ENCODE measurements at regions not wholly inside any gene's neighbourhood (a gene's known extent, or its start where the extent isn't known, plus 50 kb on each side); places are given as distances from the start of the nearest gene placed in this dataset.
"Not testable (repeated sequence)": the region's sequence is repeated elsewhere in the genome, so short reads cannot be mapped to it uniquely, and the experiment has no call there.

GRCh38 chr6:21756487-21756886 is 162.9 kb downstream of the SOX4 start:
- TF ChIP-seq OSR1 (CRISPR knock-in tag; IDR thresholded peaks at IDR 0.05) (no peak), ZFP3 (CRISPR knock-in tag; IDR thresholded peaks at IDR 0.05) (no peak), ZNF70 (CRISPR knock-in tag; IDR thresholded peaks at IDR 0.05) (no peak), RARB (CRISPR knock-in tag; IDR thresholded peaks at IDR 0.05) (no peak), ZFP30 (CRISPR knock-in tag; IDR thresholded peaks at IDR 0.05) (no peak), POU6F1 (CRISPR knock-in tag; IDR thresholded peaks at IDR 0.05; ENCODE audit: borderline replicate concordance, low read depth) (no peak), ZNF565 (CRISPR knock-in tag; conservative IDR thresholded peaks at IDR 0.05; ENCODE audit: low read depth) (no peak), CREB5 (CRISPR knock-in tag; IDR thresholded peaks at IDR 0.05; ENCODE audit: low read depth) (no peak), TOX (CRISPR knock-in tag; IDR thresholded peaks at IDR 0.05; ENCODE audit: borderline replicate concordance) (no peak), ESRRG (CRISPR knock-in tag; IDR thresholded peaks at IDR 0.05) (no peak), ISL1 (CRISPR knock-in tag; IDR thresholded peaks at IDR 0.05) (no peak), GLIS3 (CRISPR knock-in tag; IDR thresholded peaks at IDR 0.05) (no peak), BACH2 (CRISPR knock-in tag; IDR thresholded peaks at IDR 0.05; ENCODE audit: borderline replicate concordance) (no peak), TCF4 (CRISPR knock-in tag; IDR thresholded peaks at IDR 0.05; ENCODE audit: borderline replicate concordance) (no peak), ARNTL (CRISPR knock-in tag; IDR thresholded peaks at IDR 0.05; ENCODE audit: borderline replicate concordance, low read depth) (no peak), SNAI2 (CRISPR knock-in tag; IDR thresholded peaks at IDR 0.05) (no peak), CSRNP3 (CRISPR knock-in tag; IDR thresholded peaks at IDR 0.05) (no peak), CSDC2 (CRISPR knock-in tag; IDR thresholded peaks at IDR 0.05) (no peak), PATZ1 (CRISPR knock-in tag; IDR thresholded peaks at IDR 0.05; ENCODE audit: borderline replicate concordance) (no peak), ZC3H10 (CRISPR knock-in tag; IDR thresholded peaks at IDR 0.05) (no peak)
- ATAC-seq, result no peak

GRCh38 chr6:21757392-21757791 is 163.8 kb downstream of the SOX4 start:
- not testable (repeated sequence) for ATAC-seq

- TF ChIP-seq CSRNP3 (CRISPR knock-in tag; IDR thresholded peaks at IDR 0.05), result no peak
- TF ChIP-seq ZNF70 (CRISPR knock-in tag; IDR thresholded peaks at IDR 0.05), result no peak
- no peak for TF ChIP-seq ESRRG (CRISPR knock-in tag; IDR thresholded peaks at IDR 0.05)
- TF ChIP-seq ZC3H10 (CRISPR knock-in tag; IDR thresholded peaks at IDR 0.05), result no peak
- TF ChIP-seq ZNF565 (CRISPR knock-in tag; conservative IDR thresholded peaks at IDR 0.05; ENCODE audit: low read depth), result no peak
- no peak for TF ChIP-seq POU6F1 (CRISPR knock-in tag; IDR thresholded peaks at IDR 0.05; ENCODE audit: borderline replicate concordance, low read depth)
- no peak for TF ChIP-seq ARNTL (CRISPR knock-in tag; IDR thresholded peaks at IDR 0.05; ENCODE audit: borderline replicate concordance, low read depth)
- TF ChIP-seq TOX (CRISPR knock-in tag; IDR thresholded peaks at IDR 0.05; ENCODE audit: borderline replicate concordance), result no peak
- no peak for TF ChIP-seq ZFP3 (CRISPR knock-in tag; IDR thresholded peaks at IDR 0.05)
- TF ChIP-seq ZNF8 (CRISPR knock-in tag; IDR thresholded peaks at IDR 0.05), result no peak
- no peak for TF ChIP-seq ZFP30 (CRISPR knock-in tag; IDR thresholded peaks at IDR 0.05)
- TF ChIP-seq BACH2 (CRISPR knock-in tag; IDR thresholded peaks at IDR 0.05; ENCODE audit: borderline replicate concordance), result no peak
- TF ChIP-seq GLIS3 (CRISPR knock-in tag; IDR thresholded peaks at IDR 0.05), result no peak
- TF ChIP-seq TCF4 (CRISPR knock-in tag; IDR thresholded peaks at IDR 0.05; ENCODE audit: borderline replicate concordance), result no peak
- no peak for TF ChIP-seq ISL1 (CRISPR knock-in tag; IDR thresholded peaks at IDR 0.05)
- ATAC-seq, result no peak
Observed at GRCh38 chr6:21759721-21760120, 166.2 kb downstream of the SOX4 start.

- not testable (repeated sequence) for ATAC-seq
Observed at GRCh38 chr6:21761053-21761730, 167.6 kb downstream of the SOX4 start.
